ENCODE measurements at regions not wholly inside any gene's neighbourhood (a gene's known extent, or its start where the extent isn't known, plus 50 kb on each side); places are given as distances from the start of the nearest gene placed in this dataset.

DNA sequence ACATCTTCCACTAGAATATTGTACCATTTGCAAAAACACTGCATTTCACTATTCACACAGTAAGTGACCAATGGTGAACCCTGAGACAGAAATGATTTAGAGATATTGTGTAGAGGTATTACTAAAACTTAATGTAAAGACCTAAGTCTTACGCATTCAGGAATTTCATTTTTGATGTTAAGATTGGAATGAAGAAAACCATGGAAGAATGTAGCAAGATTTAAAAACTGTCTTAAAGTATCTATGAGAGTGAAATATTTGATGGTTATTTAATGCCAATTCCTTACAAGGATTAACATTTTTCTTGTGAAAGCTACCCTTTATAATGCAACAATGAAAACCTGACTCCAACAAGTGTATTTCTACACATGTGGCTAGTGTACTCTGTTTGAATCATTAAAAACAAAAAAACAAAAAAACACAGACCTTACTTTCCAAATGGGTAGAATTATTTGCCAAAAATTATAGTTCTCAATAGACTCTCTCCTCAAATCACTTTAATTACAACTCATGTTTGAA, 172.0 kb downstream of the NNT start:
- TF ChIP-seq, protein P1, sequence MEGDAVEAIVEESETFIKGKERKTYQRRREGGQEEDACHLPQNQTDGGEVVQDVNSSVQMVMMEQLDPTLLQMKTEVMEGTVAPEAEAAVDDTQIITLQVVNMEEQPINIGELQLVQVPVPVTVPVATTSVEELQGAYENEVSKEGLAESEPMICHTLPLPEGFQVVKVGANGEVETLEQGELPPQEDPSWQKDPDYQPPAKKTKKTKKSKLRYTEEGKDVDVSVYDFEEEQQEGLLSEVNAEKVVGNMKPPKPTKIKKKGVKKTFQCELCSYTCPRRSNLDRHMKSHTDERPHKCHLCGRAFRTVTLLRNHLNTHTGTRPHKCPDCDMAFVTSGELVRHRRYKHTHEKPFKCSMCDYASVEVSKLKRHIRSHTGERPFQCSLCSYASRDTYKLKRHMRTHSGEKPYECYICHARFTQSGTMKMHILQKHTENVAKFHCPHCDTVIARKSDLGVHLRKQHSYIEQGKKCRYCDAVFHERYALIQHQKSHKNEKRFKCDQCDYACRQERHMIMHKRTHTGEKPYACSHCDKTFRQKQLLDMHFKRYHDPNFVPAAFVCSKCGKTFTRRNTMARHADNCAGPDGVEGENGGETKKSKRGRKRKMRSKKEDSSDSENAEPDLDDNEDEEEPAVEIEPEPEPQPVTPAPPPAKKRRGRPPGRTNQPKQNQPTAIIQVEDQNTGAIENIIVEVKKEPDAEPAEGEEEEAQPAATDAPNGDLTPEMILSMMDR (conservative IDR thresholded peaks at IDR 0.05 in 1 of 2, IDR thresholded peaks at IDR 0.05 in 1 of 2; ENCODE audit: extremely low read depth in 1 of 2, insufficient read depth in 1 of 2, low read depth in 1 of 2, low read length in 2 of 2) = no peak
- TF ChIP-seq EZH2 (IDR thresholded peaks at IDR 0.05; ENCODE audit: borderline replicate concordance, low read length) = no peak
